ENCODE measurements at regions not wholly inside any gene's neighbourhood (a gene's known extent, or its start where the extent isn't known, plus 50 kb on each side); places are given as distances from the start of the nearest gene placed in this dataset.

DNA sequence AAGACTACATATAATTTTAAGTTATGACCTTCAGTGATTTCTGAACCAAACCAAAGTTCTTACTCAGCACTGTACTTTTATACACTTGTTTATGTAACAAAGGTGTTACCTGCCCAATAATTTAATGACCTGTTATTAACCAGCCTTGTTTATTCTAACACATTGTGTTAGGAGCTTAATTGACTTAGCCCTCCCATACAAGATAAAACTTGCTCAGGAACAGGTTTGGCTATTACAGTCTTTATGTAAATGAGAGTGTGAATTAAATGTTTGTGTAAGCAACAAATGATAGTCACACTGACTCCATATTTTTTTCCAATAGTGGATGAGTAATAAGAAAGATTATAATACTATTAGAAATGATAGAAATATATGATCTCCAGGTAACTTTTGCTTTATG lies 51.8 kb upstream of the MYCBP2 start:
- DNase-seq, result no peak

- DNase-seq, result no peak
Observed at GRCh38 chr13:77377016-77377415, 50.1 kb upstream of the MYCBP2 start.

Measured in stimulated activated CD8-positive, alpha-beta memory T cell treated with anti-CD3 and anti-CD28 coated beads, Interleukin-4, amount 100 ng/mL, for 48 hours (primary cell).